HEK293 (cell line): ENCODE measurements at regions not wholly inside any gene's neighbourhood (a gene's known extent, or its start where the extent isn't known, plus 50 kb on each side); places are given as distances from the start of the nearest gene placed in this dataset.

Experiments used
- CTCF ChIA-PET: fragments of 350-600 bp; formaldehyde crosslinking; extraction: SDS; loops from one replicate; lab custom pipeline; 2021; ENCODE audit warnings: antibody characterized with exemption; lab: Yijun Ruan, JAX
- POLR2A ChIA-PET: fragments of 300-600 bp; formaldehyde crosslinking; extraction: SDS; loops from one replicate; lab custom pipeline; 2020; ENCODE audit warnings: antibody characterized with exemption, inconsistent platforms; lab: Yijun Ruan, JAX
- H3K27ac ChIP-seq: fragments of 200-500 bp; sonication (Bioruptor generic); 2 replicates; pipeline ENCODE4 v1.5.1; 2014; ENCODE audit warnings: low read depth, low read length, control low read depth, inconsistent platforms; ENCODE audit errors: extremely low read depth
- H3K36me3 ChIP-seq, 2 experiments: fragments of 200-500 bp in 1 of 2; sonication (Bioruptor generic) in 1 of 2; 1 replicate in 1 of 2; 2 replicates in 1 of 2; pipeline ENCODE4 v1.5.1; 2014 to 2017; ENCODE audit warnings: inconsistent platforms in 2 of 2, low read length in 2 of 2; ENCODE audit not compliant: control insufficient read depth in 2 of 2, insufficient read depth in 1 of 2
- H3K4me1 ChIP-seq: fragments of 200-500 bp; sonication (Bioruptor generic); 2 replicates; pipeline ENCODE4 v1.5.1; 2014; ENCODE audit warnings: mild to moderate bottlenecking, low read length, inconsistent platforms; ENCODE audit not compliant: control insufficient read depth, insufficient read depth
- H3K4me3 ChIP-seq: 2 replicates; pipeline ENCODE4 v1.5.1; 2011; ENCODE audit warnings: low read depth, mild to moderate bottlenecking, control low read depth, low read length, moderate library complexity
- H3K9me3 ChIP-seq: fragments of 200-500 bp; sonication (Bioruptor generic); 2 replicates; pipeline ENCODE4 v1.5.1; 2014; ENCODE audit warnings: low read depth, low read length, inconsistent platforms; ENCODE audit not compliant: control insufficient read depth, insufficient read depth
- OSR2 ChIP-seq: fragments of 450-650 bp; formaldehyde crosslinking; IDR thresholded peaks from 2 replicates; pipeline ENCODE4 v1.5.1; 2016; ENCODE audit warnings: missing biosample characterization, missing genetic modification characterization
- SETDB1 ChIP-seq: IDR thresholded peaks from one replicate; pipeline ENCODE4 v1.6.1; 2017; ENCODE audit warnings: mild to moderate bottlenecking, low read length, moderate library complexity, mixed read lengths; ENCODE audit not compliant: insufficient read length
- SP3 ChIP-seq: fragments of 450-650 bp; formaldehyde crosslinking; IDR thresholded peaks from 2 replicates; pipeline ENCODE4 v1.5.1; 2016; ENCODE audit warnings: missing biosample characterization, missing genetic modification characterization
- WT1 ChIP-seq: fragments of 450-650 bp; formaldehyde crosslinking; IDR thresholded peaks from 2 replicates; pipeline ENCODE4 v1.5.1; 2016; ENCODE audit warnings: missing biosample characterization, missing genetic modification characterization
- ZBTB26 ChIP-seq: fragments of 450-650 bp; formaldehyde crosslinking; optimal IDR thresholded peaks from 2 replicates; pipeline ENCODE3; 2016; ENCODE audit warnings: missing biosample characterization, mild to moderate bottlenecking, missing genetic modification characterization
- ZEB2 ChIP-seq: fragments of 450-650 bp; formaldehyde crosslinking; IDR thresholded peaks from 2 replicates; pipeline ENCODE4 v1.5.1; 2016; ENCODE audit warnings: missing biosample characterization, missing genetic modification characterization
- ZFHX2 ChIP-seq: fragments of 450-650 bp; formaldehyde crosslinking; conservative IDR thresholded peaks from 2 replicates; pipeline ENCODE4 v1.5.1; 2016; ENCODE audit warnings: missing biosample characterization, missing genetic modification characterization
- ZIC2 ChIP-seq: fragments of 450-650 bp; formaldehyde crosslinking; IDR thresholded peaks from 2 replicates; pipeline ENCODE4 v1.5.1; 2016; ENCODE audit warnings: missing biosample characterization, missing genetic modification characterization
- ZNF175 ChIP-seq: fragments of 450-650 bp; formaldehyde crosslinking; IDR thresholded peaks from 2 replicates; pipeline ENCODE4 v1.5.1; 2016; ENCODE audit warnings: missing biosample characterization, missing genetic modification characterization
- ZNF184 ChIP-seq: fragments of 450-650 bp; IDR thresholded peaks from 2 replicates; pipeline ENCODE4 v1.5.1; 2018; ENCODE audit warnings: missing biosample characterization, mild to moderate bottlenecking, missing genetic modification characterization
- ZNF211 ChIP-seq: fragments of 450-650 bp; formaldehyde crosslinking; IDR thresholded peaks from 2 replicates; pipeline ENCODE4 v1.5.1; 2016; ENCODE audit warnings: low read depth, missing biosample characterization, missing genetic modification characterization
- ZNF266 ChIP-seq: fragments of 450-650 bp; formaldehyde crosslinking; IDR thresholded peaks from 2 replicates; pipeline ENCODE4 v1.5.1; 2016; ENCODE audit warnings: missing biosample characterization, missing genetic modification characterization, low read depth
- ZNF292 ChIP-seq: fragments of 450-650 bp; formaldehyde crosslinking; IDR thresholded peaks from 2 replicates; pipeline ENCODE4 v1.5.1; 2016; ENCODE audit warnings: low read depth, missing biosample characterization, missing genetic modification characterization, borderline replicate concordance
- ZNF394 ChIP-seq: fragments of 450-650 bp; formaldehyde crosslinking; IDR thresholded peaks from 2 replicates; pipeline ENCODE4 v1.5.1; 2016; ENCODE audit warnings: missing biosample characterization, missing genetic modification characterization, mild to moderate bottlenecking, moderate library complexity, borderline replicate concordance
- ZNF416 ChIP-seq: fragments of 450-650 bp; formaldehyde crosslinking; IDR thresholded peaks from 2 replicates; pipeline ENCODE4 v1.5.1; 2016; ENCODE audit warnings: missing biosample characterization, missing genetic modification characterization
- ZNF423 ChIP-seq: fragments of 450-650 bp; formaldehyde crosslinking; IDR thresholded peaks from 2 replicates; pipeline ENCODE4 v1.5.1; 2016; ENCODE audit warnings: missing biosample characterization, missing genetic modification characterization
- ZNF433 ChIP-seq: fragments of 450-650 bp; formaldehyde crosslinking; IDR thresholded peaks from 2 replicates; pipeline ENCODE4 v1.5.1; 2016; ENCODE audit warnings: missing biosample characterization, missing genetic modification characterization, low read depth
- ZNF521 ChIP-seq: fragments of 450-650 bp; formaldehyde crosslinking; IDR thresholded peaks from 2 replicates; pipeline ENCODE4 v1.5.1; 2017; ENCODE audit warnings: missing biosample characterization, mild to moderate bottlenecking, missing genetic modification characterization
- ZNF561 ChIP-seq: fragments of 450-650 bp; IDR thresholded peaks from 2 replicates; pipeline ENCODE4 v1.5.1; 2018; ENCODE audit warnings: missing biosample characterization, missing genetic modification characterization, borderline replicate concordance
- ZNF658 ChIP-seq: fragments of 450-650 bp; formaldehyde crosslinking; IDR thresholded peaks from 2 replicates; pipeline ENCODE4; 2016; ENCODE audit warnings: missing biosample characterization, missing genetic modification characterization
- ZNF660 ChIP-seq: fragments of 450-650 bp; IDR thresholded peaks from 2 replicates; pipeline ENCODE4 v1.5.1; 2018; ENCODE audit warnings: missing biosample characterization, mild to moderate bottlenecking, missing genetic modification characterization
- ZNF664 ChIP-seq: fragments of 450-650 bp; formaldehyde crosslinking; IDR thresholded peaks from 2 replicates; pipeline ENCODE4 v1.5.1; 2016; ENCODE audit warnings: missing biosample characterization, missing genetic modification characterization
- ZNF670 ChIP-seq: fragments of 450-650 bp; formaldehyde crosslinking; IDR thresholded peaks from 2 replicates; pipeline ENCODE4 v1.5.1; 2016; ENCODE audit warnings: missing biosample characterization, missing genetic modification characterization, low read depth
- ZNF692 ChIP-seq: fragments of 450-650 bp; formaldehyde crosslinking; IDR thresholded peaks from 2 replicates; pipeline ENCODE4 v1.5.1; 2016; ENCODE audit warnings: missing biosample characterization, missing genetic modification characterization
- ZNF76 ChIP-seq: fragments of 450-650 bp; formaldehyde crosslinking; IDR thresholded peaks from 2 replicates; pipeline ENCODE4; 2016; ENCODE audit warnings: low read depth, missing biosample characterization, missing genetic modification characterization, borderline replicate concordance

- TF ChIP-seq ZNF692 (tag by site-specific recombination) (no peak), ZNF423 (no peak), ZNF266 (tag by site-specific recombination) (no peak)
- H3K27ac ChIP-seq: no peak overlapping the region
- H3K4me1 ChIP-seq: no peaks in the 10 kb centered on the region
- no peaks in the 10 kb centered on the region for H3K9me3 ChIP-seq
- ChIA-PET POLR2A (no interaction called here), CTCF (interaction anchor here (0.7 kb wide), 1 partner anchor 639 kb away, joined by 3 read pairs; no protein-coding TSS in a partner anchor)
- no peak overlapping the region for H3K4me3 ChIP-seq
- no peaks in the 10 kb centered on the region for H3K36me3 ChIP-seq
Observed at GRCh38 chr2:153101187-153101586, 377.4 kb downstream of the RPRM start.

GRCh38 chr2:153100151-153100550 lies 378.4 kb downstream of the RPRM start:
- no peak for TF ChIP-seq ZNF423
- TF ChIP-seq SP3 (tag by site-specific recombination): no peak
- no peak for TF ChIP-seq OSR2 (tag by site-specific recombination)
- TF ChIP-seq ZNF670 (tag by site-specific recombination): no peak
- no peak for TF ChIP-seq WT1 (tag by site-specific recombination)
- no peak for TF ChIP-seq ZFHX2 (tag by site-specific recombination)
- TF ChIP-seq ZNF292 (tag by site-specific recombination): no peak
- TF ChIP-seq ZNF211 (tag by site-specific recombination): no peak
- TF ChIP-seq ZNF521 (tag by site-specific recombination): no peak
- TF ChIP-seq ZNF175 (tag by site-specific recombination): no peak
- no peak for TF ChIP-seq ZNF266 (tag by site-specific recombination)
- TF ChIP-seq ZNF433: no peak
- TF ChIP-seq ZEB2 (tag by site-specific recombination): no peak
- TF ChIP-seq ZBTB26 (tag by site-specific recombination): no peak
- no peak for TF ChIP-seq ZNF561 (tag by site-specific recombination)
- TF ChIP-seq ZNF658: no peak
- TF ChIP-seq ZNF664 (tag by site-specific recombination): no peak
- CTCF ChIA-PET: interaction anchor here (0.7 kb wide), 1 partner anchor 448 kb away, joined by 3 read pairs; no protein-coding TSS in a partner anchor
- Histone ChIP-seq H3K4me1 (no peaks in the 10 kb centered on the region), H3K36me3 (no peaks in the 10 kb centered on the region), H3K9me3 (no peaks in the 10 kb centered on the region), H3K4me3 (no peak overlapping the region), H3K27ac (no peak overlapping the region)
- POLR2A ChIA-PET: no interaction called here

GRCh38 chr2:153098073-153098472 lies 379.7 kb downstream of the ARL6IP6 start:
- H3K9me3 ChIP-seq: no peaks in the 10 kb centered on the region
- TF ChIP-seq ZNF184 (tag by site-specific recombination): no peak
- TF ChIP-seq ZNF660 (tag by site-specific recombination): no peak
- TF ChIP-seq ZNF76: no peak
- TF ChIP-seq ZNF394 (tag by site-specific recombination): no peak
- TF ChIP-seq ZNF416: no peak
- no peak for TF ChIP-seq ZEB2 (tag by site-specific recombination)
- TF ChIP-seq SETDB1: no peak
- TF ChIP-seq ZIC2: no peak
- TF ChIP-seq, all 188 proteins: peak for 0
- ChIA-PET CTCF (no interaction called here), POLR2A (no interaction called here)
- H3K4me1 ChIP-seq: no peaks in the 10 kb centered on the region
- H3K4me3 ChIP-seq: no peak overlapping the region
- no peaks in the 10 kb centered on the region for H3K36me3 ChIP-seq
- H3K27ac ChIP-seq: no peak overlapping the region
